Calu3 (cell line): ENCODE measurements at regions not wholly inside any gene's neighbourhood (a gene's known extent, or its start where the extent isn't known, plus 50 kb on each side); places are given as distances from the start of the nearest gene placed in this dataset.

Source experiments
- BruUV-seq: library from RNA; stranded (reverse); fragments of 400-500 nt; replicated peaks from 2 replicates; lab custom pipeline; 2021; lab: Mats Ljungman, UMichigan
- CTCF ChIA-PET: fragments of 300-600 bp; sonication (Branson Sonifier 250); formaldehyde crosslinking; loops from one replicate; lab custom pipeline; 2022; ENCODE audit warnings: antibody characterized with exemption; lab: Charles Lee
- DNase-seq: peaks from one replicate; pipeline ENCODE4 v3.0.0; 2022
- H3K27ac Mint-ChIP-seq: one replicate; pipeline ENCODE4 v1.8.0; 2022; ENCODE audit warnings: mixed read lengths; ENCODE audit not compliant: unreplicated experiment
- H3K27me3 Mint-ChIP-seq: one replicate; pipeline ENCODE4 v1.8.0; 2022; ENCODE audit warnings: mixed read lengths; ENCODE audit not compliant: unreplicated experiment
- H3K36me3 Mint-ChIP-seq: one replicate; pipeline ENCODE4 v1.8.0; 2022; ENCODE audit warnings: mild to moderate bottlenecking, moderate library complexity, mixed read lengths; ENCODE audit not compliant: insufficient read depth, unreplicated experiment
- H3K4me1 Mint-ChIP-seq: one replicate; pipeline ENCODE4 v1.8.0; 2022; ENCODE audit warnings: mild to moderate bottlenecking, low read depth, mixed read lengths; ENCODE audit not compliant: unreplicated experiment
- H3K4me3 Mint-ChIP-seq: one replicate; pipeline ENCODE4 v1.8.0; 2022; ENCODE audit warnings: mild to moderate bottlenecking, low read depth, moderate library complexity, mixed read lengths; ENCODE audit not compliant: unreplicated experiment
- H3K9me3 Mint-ChIP-seq: one replicate; pipeline ENCODE4 v1.8.0; 2022; ENCODE audit warnings: low read depth, mixed read lengths; ENCODE audit not compliant: unreplicated experiment
- intact Hi-C: fragments of 100-400 bp; cut with micrococcal nuclease; formaldehyde crosslinking; loops from one replicate; pipeline ENCODE4 v1.10.0; 2022; ENCODE audit not compliant: unreplicated experiment
- TF ChIP-seq, protein P1 (sequence below): fragments of 200-600 bp; IDR thresholded peaks from one replicate; pipeline ENCODE4 v1.8.0; 2022; ENCODE audit warnings: antibody characterized with exemption; ENCODE audit not compliant: unreplicated experiment

DNA sequence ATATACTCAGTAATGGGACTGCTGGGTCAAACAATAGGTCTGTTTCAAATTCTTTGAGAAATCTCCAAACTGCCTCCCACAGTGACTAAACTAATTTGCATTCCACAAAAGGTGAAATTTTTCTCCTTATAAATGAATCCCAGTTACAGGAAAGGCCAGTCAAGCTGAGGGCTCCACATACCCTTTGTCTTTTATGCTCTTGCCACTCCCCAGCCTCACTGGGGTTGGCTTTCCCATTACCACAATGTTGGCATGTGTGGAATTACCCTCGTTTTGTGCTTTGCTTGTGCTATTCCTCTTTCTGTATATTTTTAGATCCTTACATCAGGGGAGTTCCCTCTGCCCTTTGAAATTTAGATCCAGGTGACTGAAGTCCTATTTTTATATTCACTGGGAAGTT is 220.2 kb upstream of the LCORL start:
- Mint-ChIP-seq H3K4me1 (no peaks in the 10 kb centered on the region), H3K9me3 (peaks cover 3% of the 10 kb centered on the region), H3K4me3 (no peak overlapping the region), H3K27me3 (no peaks in the 10 kb centered on the region), H3K36me3 (no peaks in the 10 kb centered on the region), H3K27ac (no peak overlapping the region)
- no peak for DNase-seq
- TF ChIP-seq, protein P1, sequence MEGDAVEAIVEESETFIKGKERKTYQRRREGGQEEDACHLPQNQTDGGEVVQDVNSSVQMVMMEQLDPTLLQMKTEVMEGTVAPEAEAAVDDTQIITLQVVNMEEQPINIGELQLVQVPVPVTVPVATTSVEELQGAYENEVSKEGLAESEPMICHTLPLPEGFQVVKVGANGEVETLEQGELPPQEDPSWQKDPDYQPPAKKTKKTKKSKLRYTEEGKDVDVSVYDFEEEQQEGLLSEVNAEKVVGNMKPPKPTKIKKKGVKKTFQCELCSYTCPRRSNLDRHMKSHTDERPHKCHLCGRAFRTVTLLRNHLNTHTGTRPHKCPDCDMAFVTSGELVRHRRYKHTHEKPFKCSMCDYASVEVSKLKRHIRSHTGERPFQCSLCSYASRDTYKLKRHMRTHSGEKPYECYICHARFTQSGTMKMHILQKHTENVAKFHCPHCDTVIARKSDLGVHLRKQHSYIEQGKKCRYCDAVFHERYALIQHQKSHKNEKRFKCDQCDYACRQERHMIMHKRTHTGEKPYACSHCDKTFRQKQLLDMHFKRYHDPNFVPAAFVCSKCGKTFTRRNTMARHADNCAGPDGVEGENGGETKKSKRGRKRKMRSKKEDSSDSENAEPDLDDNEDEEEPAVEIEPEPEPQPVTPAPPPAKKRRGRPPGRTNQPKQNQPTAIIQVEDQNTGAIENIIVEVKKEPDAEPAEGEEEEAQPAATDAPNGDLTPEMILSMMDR: no peak
- intact Hi-C loops: no loop called here
- no TSS peak for BruUV-seq
- CTCF ChIA-PET: no interaction called here

DNA sequence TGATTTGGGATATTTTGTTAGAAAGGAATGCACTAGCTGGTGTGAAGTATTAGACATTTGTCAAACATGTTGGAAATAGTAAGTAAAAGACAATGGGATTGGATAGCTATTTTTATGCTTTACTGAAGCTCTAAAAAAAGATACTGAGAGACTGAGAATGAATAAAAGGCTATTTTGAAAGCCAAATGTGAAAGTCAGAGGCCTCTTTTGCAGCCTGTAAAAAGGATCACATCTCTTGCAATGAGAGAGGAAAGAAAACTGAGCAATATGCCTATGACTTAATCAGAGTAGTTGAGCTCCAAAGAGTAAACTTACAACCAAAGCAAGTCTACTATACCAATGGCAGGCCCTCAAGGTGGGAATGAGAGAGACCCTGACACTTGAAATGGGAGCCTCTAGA is 212.6 kb upstream of the LCORL start:
- Mint-ChIP-seq H3K4me1 (no peaks in the 10 kb centered on the region), H3K9me3 (peaks cover 8% of the 10 kb centered on the region), H3K4me3 (no peak overlapping the region), H3K36me3 (no peaks in the 10 kb centered on the region), H3K27me3 (no peaks in the 10 kb centered on the region), H3K27ac (no peak overlapping the region)
- no peak for DNase-seq
- TF ChIP-seq, protein P1: no peak
- CTCF ChIA-PET: no interaction called here
- intact Hi-C loops: no loop called here
- no TSS peak for BruUV-seq

DNA sequence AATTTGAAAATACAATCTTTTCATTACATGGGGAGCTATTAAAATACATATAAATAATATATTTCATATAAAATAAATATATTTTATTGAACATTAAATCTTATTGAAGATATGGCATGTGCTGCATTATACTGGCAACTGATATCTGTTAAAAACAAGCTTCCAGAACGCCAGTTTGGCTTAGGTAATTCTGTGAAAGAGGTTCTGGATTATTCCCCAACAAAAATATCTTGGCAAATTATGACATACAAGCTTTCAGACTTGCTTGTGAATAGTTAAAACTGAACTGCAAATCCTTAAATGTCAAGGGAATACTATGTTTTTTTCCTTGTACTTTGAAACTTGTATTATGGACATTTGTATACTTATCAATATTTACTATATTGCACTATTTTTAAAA is 210.2 kb upstream of the LCORL start:
- Mint-ChIP-seq H3K27ac (no peak overlapping the region), H3K4me3 (no peak overlapping the region), H3K4me1 (no peaks in the 10 kb centered on the region), H3K9me3 (peaks cover 11% of the 10 kb centered on the region), H3K27me3 (no peaks in the 10 kb centered on the region), H3K36me3 (no peaks in the 10 kb centered on the region)
- BruUV-seq: no TSS peak
- TF ChIP-seq, protein P1: no peak
- DNase-seq: no peak
- CTCF ChIA-PET: no interaction called here
- intact Hi-C loops: no loop called here

DNA sequence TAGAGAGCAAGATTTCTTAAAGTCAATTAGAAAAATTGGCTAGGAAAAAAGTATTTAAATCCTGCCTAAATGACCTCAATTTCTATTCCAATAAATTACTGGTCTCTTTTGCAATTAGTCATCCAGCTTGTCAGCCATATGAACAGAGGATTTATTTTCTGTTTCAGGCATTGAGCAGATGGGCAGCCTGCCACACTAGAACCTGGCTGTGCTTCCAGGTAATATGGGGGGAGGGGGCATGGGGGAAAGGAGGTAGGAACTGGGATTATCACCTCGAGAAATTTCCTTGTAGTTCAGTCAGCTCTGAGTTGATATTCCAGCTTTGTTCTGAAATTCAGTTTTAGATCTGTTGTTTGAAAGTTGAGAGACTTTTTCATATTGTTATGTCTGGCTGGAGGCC is 206.3 kb upstream of the LCORL start:
- H3K9me3 Mint-ChIP-seq: peaks cover 8% of the 10 kb centered on the region
- no peak for DNase-seq
- no peaks in the 10 kb centered on the region for H3K36me3 Mint-ChIP-seq
- H3K27ac Mint-ChIP-seq: no peak overlapping the region
- intact Hi-C loops: no loop called here
- no peaks in the 10 kb centered on the region for H3K27me3 Mint-ChIP-seq
- H3K4me3 Mint-ChIP-seq: no peak overlapping the region
- no peaks in the 10 kb centered on the region for H3K4me1 Mint-ChIP-seq
- no TSS peak for BruUV-seq
- TF ChIP-seq, protein P1: no peak
- CTCF ChIA-PET: interaction anchor here (0.6 kb wide), 1 partner anchor 292 kb away, joined by 3 read pairs; no protein-coding TSS in a partner anchor
